ENCODE measurements at regions not wholly inside any gene's neighbourhood (a gene's known extent, or its start where the extent isn't known, plus 50 kb on each side); places are given as distances from the start of the nearest gene placed in this dataset.

- TF ChIP-seq CTCF (IDR thresholded peaks at IDR 0.05; ENCODE audit: insufficient read depth, missing control alignments), result no peak
- DNase-seq (ENCODE audit: insufficient read length, low spot score) (no peak), FAIRE-seq (no peak)
Measured at GRCh38 chr4:166259081-166259480, 386.0 kb downstream of the TLL1 start.

GRCh38 chr4:166274136-166274761 lies 401.2 kb downstream of the TLL1 start:
- FAIRE-seq (no peak), DNase-seq (ENCODE audit: insufficient read length, low spot score) (no peak)
- no peak for TF ChIP-seq CTCF (IDR thresholded peaks at IDR 0.05; ENCODE audit: insufficient read depth, missing control alignments)

- no peak for TF ChIP-seq CTCF (IDR thresholded peaks at IDR 0.05; ENCODE audit: insufficient read depth, missing control alignments)
- DNase-seq (ENCODE audit: insufficient read length, low spot score) (no peak), FAIRE-seq (no peak)
Measured at GRCh38 chr4:166274775-166275174, 401.7 kb downstream of the TLL1 start.

GRCh38 chr4:166277401-166277800 lies 404.4 kb downstream of the TLL1 start:
- FAIRE-seq (no peak), DNase-seq (ENCODE audit: insufficient read length, low spot score) (no peak)
- TF ChIP-seq CTCF (IDR thresholded peaks at IDR 0.05; ENCODE audit: insufficient read depth, missing control alignments), result no peak

- no peak for TF ChIP-seq CTCF (IDR thresholded peaks at IDR 0.05; ENCODE audit: insufficient read depth, missing control alignments)
- no peak for DNase-seq (ENCODE audit: insufficient read length, low spot score)
- no peak for FAIRE-seq
Measured at GRCh38 chr4:166277853-166278252, 404.8 kb downstream of the TLL1 start.

- TF ChIP-seq CTCF (IDR thresholded peaks at IDR 0.05; ENCODE audit: insufficient read depth, missing control alignments), result no peak
- FAIRE-seq, result no peak
- DNase-seq (ENCODE audit: insufficient read length, low spot score), result no peak
Measured at GRCh38 chr4:166279261-166279660, 406.2 kb downstream of the TLL1 start.

- FAIRE-seq (no peak), DNase-seq (ENCODE audit: insufficient read length, low spot score) (no peak)
- no peak for TF ChIP-seq CTCF (IDR thresholded peaks at IDR 0.05; ENCODE audit: insufficient read depth, missing control alignments)
Measured at GRCh38 chr4:166280642-166281041, 407.6 kb downstream of the TLL1 start.

Data from D721Med (cell line).